Cerebellar cortex (tissue), 1 donor: ENCODE measurements at regions not wholly inside any gene's neighbourhood (a gene's known extent, or its start where the extent isn't known, plus 50 kb on each side); places are given as distances from the start of the nearest gene placed in this dataset.

Experiments used
- DNase-seq: peaks from one replicate; pipeline ENCODE4 v3.0.0-alpha.2; 2015; ENCODE audit warnings: low spot score

DNA sequence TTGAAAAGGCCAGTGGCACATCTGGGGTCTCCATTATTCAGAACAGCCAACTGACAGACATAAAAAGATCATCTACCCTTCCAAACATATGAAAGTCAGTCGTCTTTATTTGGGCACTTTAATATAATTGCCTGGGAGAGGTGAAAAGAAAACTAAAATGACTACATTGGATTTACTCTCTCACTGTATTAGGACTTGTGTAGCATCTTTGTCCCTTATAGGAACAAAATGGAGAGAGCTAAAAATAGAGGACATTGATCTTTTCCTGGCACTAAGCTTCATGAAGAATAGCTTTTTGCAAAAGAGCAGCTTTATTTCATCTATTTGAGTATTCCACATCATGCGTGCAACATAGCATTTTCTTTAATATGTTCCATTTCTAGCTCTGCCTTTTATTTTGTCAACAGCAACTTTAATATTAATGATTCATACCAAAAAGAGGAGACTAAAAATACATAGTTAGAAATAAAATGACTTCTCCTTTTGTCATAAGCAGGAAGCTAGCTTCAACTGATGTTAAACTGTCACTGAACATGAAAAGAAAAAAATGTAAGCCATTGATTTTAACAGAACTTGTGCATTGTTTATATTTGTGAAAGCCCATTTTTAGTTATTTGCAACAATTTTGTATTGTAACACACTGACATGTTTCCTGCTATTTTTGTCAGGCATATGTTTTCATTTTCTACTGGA, 254.6 kb downstream of the SEC23A start:
- DNase-seq: no peak

DNA sequence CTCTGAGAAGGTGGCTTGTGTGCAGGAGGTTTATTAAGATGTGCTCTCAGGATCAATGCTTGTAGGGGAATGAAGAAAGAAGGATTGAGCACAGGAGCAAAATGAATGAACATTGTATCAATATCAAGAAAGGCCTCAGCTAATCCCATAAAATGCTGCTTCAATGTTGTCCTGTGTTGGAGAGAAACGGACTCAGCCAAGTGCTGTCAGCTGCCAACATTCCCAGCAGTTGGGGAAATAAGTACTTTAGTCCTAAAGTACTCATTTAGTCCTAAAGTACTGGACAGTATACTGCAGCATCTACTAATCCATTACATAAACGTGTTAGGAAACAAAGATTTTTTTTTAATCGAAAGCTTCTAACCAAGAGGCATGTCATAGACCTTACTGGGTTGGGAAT, 255.9 kb downstream of the SEC23A start:
- no peak for DNase-seq

DNA sequence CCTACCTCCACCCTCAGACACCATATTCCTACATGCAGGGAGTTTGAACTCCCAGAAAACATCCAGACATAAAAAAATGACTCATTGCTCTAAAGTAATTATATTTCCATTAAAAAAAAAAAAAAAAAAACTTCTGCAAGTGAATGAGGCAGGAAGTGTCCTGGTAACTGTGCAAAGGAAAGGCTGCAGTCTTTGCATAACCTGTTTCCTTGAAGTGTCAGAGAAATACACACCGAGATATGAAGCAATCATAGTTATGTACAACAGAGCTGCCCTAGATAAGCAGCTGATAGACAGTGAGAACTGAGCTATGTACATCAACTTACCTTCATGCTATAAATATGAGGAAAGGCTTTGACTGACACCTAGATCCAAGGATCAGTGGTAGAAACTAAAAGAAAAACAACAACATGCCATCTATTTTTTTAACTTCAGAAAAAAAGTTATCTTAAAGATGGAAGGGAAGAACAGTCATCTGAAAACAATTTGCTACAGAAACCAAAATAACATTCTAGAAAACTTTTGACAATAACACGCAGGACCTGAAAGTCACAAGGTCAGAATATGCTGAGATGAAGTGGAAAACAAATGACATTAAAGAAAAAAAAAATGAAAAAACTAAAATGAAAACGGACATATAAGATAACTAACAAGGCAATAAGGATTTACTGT, 263.2 kb downstream of the SEC23A start:
- DNase-seq: no peak

DNA sequence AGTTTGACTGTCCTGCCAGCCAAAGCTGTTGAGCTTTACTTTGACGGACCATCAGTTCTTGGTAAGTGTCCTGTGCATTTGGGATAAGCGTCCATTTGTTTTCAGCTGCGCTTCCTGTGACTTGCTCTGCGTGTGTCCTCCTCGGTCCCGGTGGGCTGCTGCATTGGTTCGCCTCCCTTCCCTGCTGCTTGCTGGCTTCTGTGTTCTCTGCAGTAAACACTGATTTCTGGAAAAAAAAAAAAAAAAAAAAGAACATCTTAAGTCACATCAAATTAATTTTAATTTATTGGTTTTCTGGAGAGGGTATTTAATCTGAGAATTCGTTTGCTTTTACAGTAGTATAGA, 264.1 kb downstream of the SEC23A start:
- no peak for DNase-seq

DNA sequence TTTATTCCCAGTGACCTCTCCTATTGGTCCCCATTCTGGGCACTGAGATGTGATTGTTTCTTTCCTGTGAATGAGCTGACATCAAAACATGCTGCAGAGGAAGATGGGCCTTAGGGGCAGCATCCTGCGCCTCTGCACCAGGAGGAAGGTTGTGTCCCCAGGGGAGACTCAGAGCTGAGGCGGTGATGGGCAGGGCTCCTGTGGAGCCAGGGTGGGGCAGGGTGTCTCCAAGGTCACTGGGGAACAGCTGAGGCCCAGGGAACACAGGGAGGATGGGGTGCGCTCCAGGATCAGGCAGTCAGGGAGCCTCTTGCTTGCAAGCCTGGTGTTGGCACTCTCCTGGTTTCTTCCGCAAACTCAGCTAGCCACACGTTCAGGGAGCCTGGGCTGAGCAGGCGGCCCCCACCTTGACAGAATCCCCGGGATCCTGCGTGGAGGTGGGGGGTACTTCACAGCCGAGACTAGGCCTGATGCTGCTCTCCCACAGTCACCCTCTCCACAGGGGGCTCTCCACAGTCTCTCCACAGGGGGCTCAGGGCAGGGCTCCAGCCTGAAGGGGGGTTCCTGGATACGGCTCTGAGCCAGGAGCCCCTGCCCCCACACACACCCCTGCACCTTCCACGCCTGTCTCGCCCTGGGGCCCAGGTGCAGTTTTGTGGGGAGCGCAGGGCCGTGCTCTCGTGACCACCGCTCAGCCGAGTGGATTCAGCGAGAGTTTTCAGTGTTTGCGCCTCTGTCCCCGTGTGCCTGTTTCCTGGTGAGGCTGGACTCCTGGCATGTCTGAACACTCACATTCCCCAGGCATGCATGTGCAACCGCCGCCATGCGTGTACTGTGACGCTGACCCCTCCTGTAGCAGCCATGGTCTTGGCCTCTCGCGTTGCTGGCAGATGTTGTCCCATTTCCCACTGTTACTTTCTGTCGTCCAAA, 264.7 kb downstream of the SEC23A start:
- no peak for DNase-seq

DNA sequence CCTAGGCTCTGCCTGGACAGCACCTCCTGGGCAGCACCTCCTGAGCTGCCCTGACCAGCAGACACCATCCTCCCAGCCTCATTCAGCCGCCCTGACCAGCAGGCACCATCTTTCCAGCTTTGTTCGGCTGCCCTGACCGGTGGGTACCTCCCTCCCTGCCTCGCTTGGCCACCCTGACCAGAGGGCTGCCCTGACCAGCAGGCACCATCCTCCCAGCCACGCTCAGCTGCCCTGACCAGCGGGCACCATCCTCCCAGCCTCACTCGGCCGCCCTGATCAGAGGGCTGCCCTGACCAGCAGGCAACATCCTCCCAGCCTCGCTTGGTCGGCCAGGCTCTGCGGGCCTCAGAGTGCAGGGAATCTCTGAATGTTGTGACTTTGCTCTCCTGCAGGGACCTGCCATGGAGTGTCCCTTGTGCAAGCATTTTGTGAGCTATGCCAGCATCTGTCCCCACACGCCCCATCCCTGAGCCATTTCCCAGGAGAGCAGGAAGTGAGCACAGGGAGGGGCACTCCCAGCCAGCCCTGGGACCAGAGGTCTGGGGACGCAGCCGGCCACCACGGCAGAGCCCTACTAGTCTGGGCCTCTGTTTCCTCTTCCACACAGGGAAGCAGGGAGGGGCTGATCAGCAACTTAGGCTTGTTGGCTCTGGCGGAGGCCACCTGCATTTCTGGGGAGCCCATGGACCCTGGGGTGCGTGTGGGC, 265.5 kb downstream of the SEC23A start:
- DNase-seq: no peak

DNA sequence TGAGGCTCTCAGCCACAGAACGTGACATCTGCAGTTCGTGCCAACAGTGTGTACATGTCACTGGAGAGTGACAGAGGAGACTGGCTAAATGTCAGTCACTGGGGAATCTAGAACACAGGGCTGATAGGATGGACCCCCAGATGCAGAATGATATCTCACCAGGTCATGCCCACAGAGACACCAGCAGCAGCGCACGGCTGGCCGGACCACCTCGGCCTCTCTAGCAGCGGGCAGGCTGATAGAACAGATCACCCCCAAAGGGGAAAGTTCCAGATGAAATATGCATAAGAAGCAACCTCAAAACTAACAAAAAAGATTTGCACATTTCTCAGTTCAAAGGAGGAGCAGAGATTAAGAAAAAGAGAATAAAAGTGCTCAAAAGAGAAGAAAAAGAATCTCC, 266.5 kb downstream of the SEC23A start:
- no peak for DNase-seq

DNA sequence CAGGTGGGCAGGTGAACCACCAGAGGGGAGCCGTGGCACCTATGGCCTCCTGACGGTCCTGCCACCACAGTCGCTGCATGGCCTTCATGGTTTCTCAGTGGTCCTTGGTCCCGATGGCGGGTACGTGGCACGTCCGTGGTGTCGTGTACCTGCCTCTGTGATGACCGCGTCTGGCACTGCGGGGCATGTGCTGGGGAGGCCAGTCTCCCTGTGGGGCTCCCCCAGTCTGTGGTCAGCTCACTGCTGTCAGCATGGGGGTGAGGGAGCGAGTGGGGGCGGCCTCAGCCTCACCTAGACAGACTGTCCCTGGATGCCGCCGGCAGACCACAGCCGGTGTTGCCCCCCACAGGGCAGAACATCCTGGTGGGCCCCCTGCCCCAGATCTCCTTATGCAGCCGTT, 267.2 kb downstream of the SEC23A start:
- no peak for DNase-seq

DNA sequence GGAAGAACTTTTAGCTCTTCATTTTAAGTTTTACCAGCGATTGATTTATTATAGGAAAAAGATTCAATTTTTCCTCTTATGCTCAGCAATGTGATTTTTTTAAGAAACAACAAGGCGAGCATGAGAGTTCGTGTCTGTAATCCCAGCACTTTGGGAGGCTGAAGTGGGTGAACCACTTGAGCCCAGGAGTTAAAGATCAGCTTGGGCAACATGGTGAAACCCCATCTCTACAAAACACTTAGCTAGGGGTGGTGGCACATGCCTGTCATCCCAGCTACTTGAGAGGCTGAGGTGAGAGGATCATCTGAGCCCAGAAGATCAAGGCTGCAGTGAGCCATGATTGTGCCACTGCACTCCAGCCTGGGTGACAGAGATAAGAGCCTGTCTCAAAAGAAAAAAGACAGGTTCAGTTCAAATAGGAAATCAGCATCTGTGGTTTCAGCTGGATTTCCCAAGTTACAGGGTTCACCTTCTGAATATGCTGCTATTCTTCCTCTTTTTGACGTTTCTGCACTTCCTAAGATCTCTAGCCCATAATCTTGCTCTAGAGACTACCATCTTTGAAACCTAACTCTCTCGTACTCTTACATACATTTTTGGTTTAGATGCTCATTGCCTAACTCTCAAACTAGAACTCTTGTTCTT, 274.7 kb downstream of the SEC23A start:
- no peak for DNase-seq

DNA sequence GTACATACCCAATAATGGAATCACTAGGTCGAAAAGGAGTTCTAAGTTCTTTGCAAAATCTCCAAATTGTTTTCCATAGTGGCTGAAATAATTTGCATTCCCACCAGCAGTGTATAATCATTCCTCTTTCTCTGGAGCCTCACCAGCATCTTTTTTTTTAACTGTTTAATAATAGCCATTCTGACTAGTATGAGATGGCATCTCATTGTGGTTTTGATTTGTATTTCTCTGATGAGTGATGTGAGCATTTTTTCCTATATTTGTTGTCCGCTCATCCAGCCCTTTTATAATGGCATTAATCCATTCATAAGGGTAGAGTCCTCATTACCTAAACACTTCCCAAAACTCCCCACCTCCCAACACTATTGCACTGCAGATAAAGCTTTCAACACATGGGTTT, 278.3 kb downstream of the SEC23A start:
- no peak for DNase-seq

DNA sequence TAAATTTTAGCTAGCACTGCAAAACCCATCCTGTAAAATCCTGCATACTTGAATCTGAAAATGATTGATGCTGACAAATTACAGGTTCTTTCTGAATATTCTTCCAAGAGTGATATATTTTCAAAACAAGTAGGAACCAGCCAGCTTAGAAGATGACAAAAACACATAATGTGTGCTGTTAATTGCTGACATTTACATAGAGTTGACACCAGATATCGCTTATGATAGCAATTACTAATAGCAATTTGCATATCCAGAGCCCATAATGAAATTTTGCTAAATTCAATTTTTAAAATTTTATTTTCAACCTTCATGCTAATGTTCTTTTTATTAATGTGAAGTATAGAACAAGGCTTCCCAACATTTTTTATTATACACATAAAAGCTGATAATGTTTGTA, 284.5 kb downstream of the SEC23A start:
- no peak for DNase-seq

DNA sequence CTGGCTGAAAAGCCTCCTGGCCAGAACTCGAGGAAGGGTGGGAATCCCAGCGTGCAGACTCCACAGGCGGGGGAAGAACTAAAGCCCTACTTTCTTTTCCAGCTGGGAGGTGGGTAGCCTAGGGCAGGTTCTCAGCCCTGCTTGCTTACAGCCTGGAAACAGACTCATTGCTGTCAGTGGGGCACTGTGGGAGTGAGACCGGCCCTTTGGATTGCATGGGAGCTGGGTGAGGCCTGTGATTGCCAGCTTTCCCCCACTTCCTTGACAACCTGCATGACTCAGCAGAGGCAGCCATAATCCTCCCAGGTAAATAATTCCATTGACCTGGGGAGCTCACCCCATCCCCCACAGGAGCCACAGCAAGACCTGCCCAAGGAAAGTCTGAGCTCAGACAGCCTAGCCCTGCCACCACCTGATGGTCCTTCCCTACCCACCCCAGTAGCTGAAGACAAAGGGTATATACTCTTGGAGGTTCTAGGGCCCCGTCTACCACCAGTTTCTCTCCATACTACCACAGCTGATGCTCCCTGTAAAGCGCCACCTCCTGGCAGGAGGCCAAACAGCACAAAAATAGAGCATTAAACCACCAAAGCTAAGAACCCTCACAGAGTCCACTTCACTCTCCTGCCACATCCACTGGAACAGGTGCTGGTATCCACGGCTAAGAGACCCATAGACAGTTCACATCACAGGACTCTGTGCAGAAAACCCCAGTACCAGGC, 294.1 kb downstream of the SEC23A start:
- no peak for DNase-seq

DNA sequence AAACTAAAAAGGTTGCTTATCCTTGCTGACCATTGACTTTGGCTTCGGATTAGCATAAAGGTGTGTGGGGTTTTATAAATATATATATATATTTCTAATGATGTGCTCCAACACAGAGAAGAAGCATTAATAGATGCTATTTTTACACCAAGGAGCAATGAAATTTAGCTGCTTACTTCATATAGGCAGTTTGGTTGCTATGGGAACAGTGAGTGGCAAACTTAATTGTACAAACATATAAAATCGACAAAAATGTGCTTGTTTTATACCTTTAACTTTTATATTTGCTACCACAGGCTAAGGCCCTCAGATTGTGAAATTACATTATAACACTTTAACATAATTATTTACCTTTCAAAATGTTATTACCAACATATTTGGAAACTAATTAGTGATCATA, 303.4 kb downstream of the SEC23A start:
- DNase-seq: no peak

DNA sequence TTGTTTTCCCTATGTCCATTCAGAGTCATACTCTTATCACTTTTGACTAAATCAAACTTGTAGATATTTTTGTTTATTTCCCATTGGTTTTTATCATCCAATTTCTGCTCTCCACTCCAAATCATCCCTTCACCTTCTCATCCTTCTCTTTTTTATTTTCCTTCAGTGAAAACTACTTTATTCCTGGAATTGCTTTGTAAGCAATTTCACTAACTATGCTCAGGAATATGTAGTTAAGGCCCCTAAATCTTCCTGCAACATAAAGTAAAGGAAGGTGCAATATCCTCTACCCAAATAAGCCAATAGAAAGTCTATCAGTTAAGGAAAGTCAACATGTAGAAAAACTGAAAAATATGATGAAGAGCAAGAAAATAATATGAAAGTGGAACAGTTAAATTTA, 308.4 kb downstream of the SEC23A start:
- DNase-seq: no peak

DNA sequence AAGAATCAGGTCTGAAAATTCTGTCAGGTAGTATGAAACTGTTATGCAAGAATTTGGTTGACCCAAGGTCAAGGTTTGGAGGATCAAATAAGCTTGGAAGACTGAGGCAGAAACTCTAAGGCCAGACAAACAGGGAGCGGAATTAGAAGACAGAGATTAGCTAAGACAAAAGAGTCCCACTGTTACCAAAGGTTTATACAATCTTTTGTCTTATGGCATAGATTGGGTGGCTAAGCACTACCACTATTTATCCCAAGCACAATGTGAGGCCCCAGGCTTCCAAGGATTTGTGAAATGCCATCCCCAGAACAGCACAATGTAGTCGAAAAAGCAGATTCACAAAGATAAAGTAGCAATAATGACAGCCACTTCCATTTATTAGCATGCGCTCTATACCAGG, 311.2 kb downstream of the SEC23A start:
- DNase-seq: no peak

DNA sequence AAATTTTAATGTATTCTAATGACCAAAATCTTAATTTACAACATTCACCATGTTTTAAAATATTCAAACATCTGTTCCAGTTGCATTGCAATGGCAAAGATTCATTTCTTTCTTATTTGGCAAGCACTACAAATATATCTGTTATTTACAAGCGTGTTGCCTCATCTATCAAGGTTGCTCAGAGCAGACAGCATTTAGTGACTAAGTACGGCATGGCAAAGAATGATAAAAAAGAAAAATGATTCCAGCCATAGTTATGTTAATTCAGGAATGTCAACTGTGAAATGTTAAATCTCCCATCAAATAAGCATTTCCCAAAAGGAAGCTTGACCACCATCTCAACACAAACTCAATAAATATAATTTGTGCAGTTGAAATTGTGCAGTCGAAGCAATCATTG, 312.1 kb downstream of the SEC23A start:
- DNase-seq: no peak

DNA sequence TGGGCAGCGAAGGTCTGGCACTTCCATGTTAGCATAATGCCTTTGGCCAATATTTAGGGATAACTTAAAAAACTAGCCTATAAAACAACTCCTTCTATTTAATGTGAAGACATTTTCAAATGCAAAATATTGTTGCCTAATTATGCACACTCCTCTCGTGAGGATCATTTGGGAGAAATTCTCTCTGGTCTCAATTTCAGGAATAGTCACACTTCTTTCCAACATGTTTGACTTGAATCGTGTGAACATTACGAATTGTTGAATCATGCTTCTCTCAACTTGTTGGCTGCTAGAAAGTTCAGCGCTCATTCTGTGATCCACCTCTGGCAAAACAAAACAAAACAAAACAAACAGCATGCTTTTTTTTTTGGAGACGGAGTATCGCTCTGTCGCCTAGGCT, 313.2 kb downstream of the SEC23A start:
- no peak for DNase-seq

DNA sequence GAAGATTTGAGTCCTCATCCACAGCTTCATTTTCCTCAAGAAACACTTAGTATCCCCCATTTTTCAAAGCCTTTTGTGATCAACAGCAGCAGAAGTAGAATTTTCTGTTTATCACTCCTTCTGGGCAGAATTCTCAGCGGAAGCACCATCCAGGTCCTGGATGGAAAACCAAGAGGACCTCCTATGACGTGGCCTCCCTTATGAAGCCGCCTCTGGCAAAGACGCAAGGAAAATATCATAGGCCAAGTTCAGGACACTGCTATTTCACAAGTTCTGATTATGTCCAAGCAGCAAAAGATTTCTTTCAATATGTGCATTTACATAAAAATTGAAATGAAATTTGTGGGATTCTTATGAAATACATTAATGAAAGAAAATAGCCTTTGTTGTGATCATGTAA, 315.0 kb downstream of the SEC23A start:
- no peak for DNase-seq

DNA sequence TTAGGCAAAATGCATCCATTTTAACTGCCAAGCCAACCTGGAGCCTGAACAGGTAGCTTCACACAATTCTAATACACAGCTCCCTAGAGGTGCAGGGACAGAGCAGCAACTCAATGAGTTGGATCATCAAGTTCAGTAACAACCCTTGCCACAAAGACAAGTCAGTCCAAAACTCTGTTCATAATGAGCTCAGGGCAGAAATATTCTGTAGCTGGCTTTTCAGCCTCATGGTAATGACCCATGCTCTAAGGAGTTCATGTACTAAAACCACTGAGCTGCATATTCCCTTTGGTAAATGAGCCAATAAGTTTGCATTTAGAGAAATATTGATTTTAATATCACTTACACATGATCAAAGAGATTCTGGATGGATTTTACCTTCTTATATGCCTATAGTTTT, 316.1 kb downstream of the SEC23A start:
- no peak for DNase-seq

DNA sequence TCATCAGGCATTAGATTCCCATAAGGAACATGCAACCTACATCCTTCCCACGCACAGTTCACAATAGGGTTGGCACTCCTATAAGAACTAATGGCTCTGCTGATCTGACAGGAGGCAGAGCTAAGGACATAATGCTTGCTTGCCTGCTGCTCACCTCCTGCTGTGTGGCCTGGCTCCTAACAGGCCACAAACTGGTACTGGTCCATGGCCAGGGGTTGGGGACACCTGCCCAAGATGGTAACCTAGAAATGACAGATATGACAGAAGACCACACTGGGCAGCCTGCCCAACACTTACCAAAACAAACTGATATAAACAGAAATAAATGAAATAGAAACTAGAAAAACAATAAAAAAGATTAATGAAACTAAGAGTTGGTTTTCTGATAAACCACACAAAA, 325.6 kb downstream of the SEC23A start:
- DNase-seq: no peak

DNA sequence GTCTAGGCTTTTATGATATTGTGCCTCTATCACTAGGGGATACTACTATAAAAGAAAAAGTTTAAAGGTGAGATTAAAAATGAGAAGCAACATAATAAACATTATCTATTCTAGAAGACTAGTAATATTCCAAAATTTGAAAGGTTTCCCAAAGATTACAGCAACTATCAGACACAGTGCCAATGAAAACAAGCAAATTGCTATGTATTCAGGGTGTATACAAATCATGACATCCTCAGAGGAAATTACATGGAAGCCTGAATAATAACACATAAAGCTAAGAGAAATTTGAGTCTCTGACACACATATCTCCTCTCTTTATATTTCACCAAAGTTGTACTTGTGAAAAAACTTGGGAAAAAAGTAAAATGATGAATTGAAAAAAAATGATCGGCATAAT, 327.0 kb downstream of the SEC23A start:
- no peak for DNase-seq
